B cell (primary cell): ENCODE measurements at regions not wholly inside any gene's neighbourhood (a gene's known extent, or its start where the extent isn't known, plus 50 kb on each side); places are given as distances from the start of the nearest gene placed in this dataset.

ENCODE experiments used
- ATAC-seq: fragments of 200-7000 bp; cut with Tn5 transposase; one replicate; pipeline ENCODE4 v1.10.0; 2021; ENCODE audit warnings: low read depth, mild to moderate bottlenecking, moderate number of reproducible peaks, moderate library complexity
- CTCF ChIA-PET: fragments of 350-600 bp; sonication (Branson Sonifier 250); formaldehyde crosslinking; loops from one replicate; lab custom pipeline; 2021; ENCODE audit warnings: antibody characterized with exemption, inconsistent platforms; lab: Charles Lee
- POLR2A ChIA-PET: fragments of 350-600 bp; sonication (Branson Sonifier 250); formaldehyde crosslinking; loops from one replicate; lab custom pipeline; 2021; ENCODE audit warnings: antibody characterized with exemption; lab: Charles Lee
- DNase-seq: peaks from one replicate; pipeline ENCODE4 v3.0.0; 2013
- H2AFZ ChIP-seq: 2 replicates; pipeline ENCODE4 v1.6.1; 2012; ENCODE audit warnings: mild to moderate bottlenecking, low read depth, low read length; ENCODE audit not compliant: insufficient read depth, poor library complexity, severe bottlenecking
- H3K27ac ChIP-seq, 2 donors: 1 replicate in 1 of 2; 2 replicates in 1 of 2; pipeline ENCODE4 v1.5.1; 2012 to 2013; ENCODE audit warnings: low read length in 2 of 2, mild to moderate bottlenecking in 2 of 2, moderate library complexity in 1 of 2
- H3K27me3 ChIP-seq, 4 experiments: fragments of 200-600 bp in 1 of 4; sonication (generic) in 1 of 4; replicated peaks in 1 of 4; 1 replicate in 2 of 4; 2 replicates in 2 of 4; pipeline versions ENCODE4 v1.6.1 to v1.7.0; 2013 to 2016; ENCODE audit warnings: low read length in 3 of 4, mild to moderate bottlenecking in 2 of 4, mixed read lengths in 1 of 4, moderate library complexity in 1 of 4; ENCODE audit not compliant: insufficient read depth in 4 of 4, control insufficient read depth in 3 of 4; ENCODE audit errors: control extremely low read depth in 1 of 4
- H3K36me3 ChIP-seq, 2 experiments: replicated peaks in 1 of 2; 1 replicate in 1 of 2; 2 replicates in 1 of 2; pipeline versions ENCODE4 v1.6.1 to v1.7.1; 2013; ENCODE audit warnings: low read length in 1 of 2; ENCODE audit not compliant: insufficient read depth in 2 of 2, control insufficient read depth in 1 of 2; ENCODE audit errors: control extremely low read depth in 1 of 2, extremely low read depth in 1 of 2
- H3K4me1 ChIP-seq, 2 donors: fragments of 200-600 bp in 1 of 2; sonication (generic) in 1 of 2; 1 replicate in 1 of 2; 2 replicates in 1 of 2; pipeline versions ENCODE4 v1.5.1 to v1.6.1; 2013 to 2017; ENCODE audit warnings: low read length in 2 of 2; ENCODE audit not compliant: control insufficient read depth in 2 of 2, insufficient read depth in 2 of 2
- H3K4me2 ChIP-seq: replicated peaks from 2 replicates; pipeline ENCODE3; 2012; ENCODE audit warnings: mild to moderate bottlenecking, low read depth, low read length; ENCODE audit not compliant: poor library complexity, severe bottlenecking
- H3K4me3 ChIP-seq, 5 experiments: fragments of 200-600 bp in 1 of 5; sonication (generic) in 1 of 5; 1 replicate in 3 of 5; 2 replicates in 2 of 5; pipeline versions ENCODE4 v1.5.1 to v1.7.0; 2011 to 2016; ENCODE audit warnings: low read length in 4 of 5, mild to moderate bottlenecking in 4 of 5, low read depth in 2 of 5, control low read depth in 1 of 5, moderate library complexity in 1 of 5; ENCODE audit not compliant: insufficient read depth in 1 of 5; ENCODE audit errors: control extremely low read depth in 1 of 5, extremely low read depth in 1 of 5
- H3K79me2 ChIP-seq: fragments of 200-600 bp; sonication (generic); one replicate; pipeline ENCODE4 v1.6.0; 2016; ENCODE audit warnings: low read length; ENCODE audit not compliant: control insufficient read depth, insufficient read depth
- H3K9ac ChIP-seq: fragments of 200-600 bp; sonication (generic); 2 replicates; pipeline ENCODE4 v1.6.1; 2017; ENCODE audit warnings: mild to moderate bottlenecking, low read length, moderate library complexity
- H3K9me3 ChIP-seq, 3 donors: one replicate each; pipeline versions ENCODE4 v1.6.1 to v1.7.1; 2013; ENCODE audit warnings: low read length in 2 of 3; ENCODE audit not compliant: control insufficient read depth in 2 of 3, insufficient read depth in 1 of 3; ENCODE audit errors: control extremely low read depth in 1 of 3
- H4K20me1 ChIP-seq: 2 replicates; pipeline ENCODE4 v1.6.0; 2012; ENCODE audit warnings: mild to moderate bottlenecking, low read length; ENCODE audit not compliant: insufficient read depth, control insufficient read depth, poor library complexity, severe bottlenecking
- H3K27ac Mint-ChIP-seq: one replicate; pipeline ENCODE4 v1.8.0; 2021; ENCODE audit warnings: mixed read lengths
- H3K27me3 Mint-ChIP-seq: one replicate; pipeline ENCODE4 v1.8.0; 2021; ENCODE audit warnings: mixed read lengths
- H3K4me1 Mint-ChIP-seq: one replicate; pipeline ENCODE4 v1.8.0; 2021; ENCODE audit warnings: mixed read lengths
- H3K4me3 Mint-ChIP-seq: one replicate; pipeline ENCODE4 v1.8.0; 2021; ENCODE audit warnings: mixed read lengths
- H3K9me3 Mint-ChIP-seq: one replicate; pipeline ENCODE4 v1.8.0; 2022; ENCODE audit warnings: mixed read lengths; ENCODE audit not compliant: insufficient read depth
- EZH2 ChIP-seq: IDR thresholded peaks from 2 replicates; pipeline ENCODE4 v1.6.1; 2012; ENCODE audit warnings: borderline replicate concordance, low read depth, mild to moderate bottlenecking, moderate library complexity, low read length; ENCODE audit not compliant: insufficient read depth, poor library complexity, severe bottlenecking
- WGBS: methylation state at CpG from one replicate; pipeline ENCODE4 v1.1.5; 2013; ENCODE audit warnings: missing lambda C conversion rate; ENCODE audit not compliant: insufficient coverage; 5-methylcytosine and 5-hydroxymethylcytosine counted together
- intact Hi-C: fragments of 100-400 bp; cut with micrococcal nuclease; formaldehyde crosslinking; loops from one replicate; pipeline ENCODE4 v1.10.0; 2022
- TF ChIP-seq, protein P1 (sequence below): fragments of 200-600 bp; IDR thresholded peaks from one replicate; pipeline ENCODE4 v1.8.0; 2022; ENCODE audit warnings: antibody characterized with exemption, mild to moderate bottlenecking

GRCh38 chr5:62111428-62111827 lies 194.6 kb upstream of the KIF2A start:
- H3K79me2 ChIP-seq: no peaks in the 10 kb centered on the region
- no peaks in the 10 kb centered on the region for H3K9me3 ChIP-seq
- TF ChIP-seq EZH2: no peak
- TF ChIP-seq, protein P1, sequence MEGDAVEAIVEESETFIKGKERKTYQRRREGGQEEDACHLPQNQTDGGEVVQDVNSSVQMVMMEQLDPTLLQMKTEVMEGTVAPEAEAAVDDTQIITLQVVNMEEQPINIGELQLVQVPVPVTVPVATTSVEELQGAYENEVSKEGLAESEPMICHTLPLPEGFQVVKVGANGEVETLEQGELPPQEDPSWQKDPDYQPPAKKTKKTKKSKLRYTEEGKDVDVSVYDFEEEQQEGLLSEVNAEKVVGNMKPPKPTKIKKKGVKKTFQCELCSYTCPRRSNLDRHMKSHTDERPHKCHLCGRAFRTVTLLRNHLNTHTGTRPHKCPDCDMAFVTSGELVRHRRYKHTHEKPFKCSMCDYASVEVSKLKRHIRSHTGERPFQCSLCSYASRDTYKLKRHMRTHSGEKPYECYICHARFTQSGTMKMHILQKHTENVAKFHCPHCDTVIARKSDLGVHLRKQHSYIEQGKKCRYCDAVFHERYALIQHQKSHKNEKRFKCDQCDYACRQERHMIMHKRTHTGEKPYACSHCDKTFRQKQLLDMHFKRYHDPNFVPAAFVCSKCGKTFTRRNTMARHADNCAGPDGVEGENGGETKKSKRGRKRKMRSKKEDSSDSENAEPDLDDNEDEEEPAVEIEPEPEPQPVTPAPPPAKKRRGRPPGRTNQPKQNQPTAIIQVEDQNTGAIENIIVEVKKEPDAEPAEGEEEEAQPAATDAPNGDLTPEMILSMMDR: no peak
- H2AFZ ChIP-seq: no peak overlapping the region
- H3K36me3 ChIP-seq: no peaks in the 10 kb centered on the region
- Mint-ChIP-seq H3K27me3 (no peaks in the 10 kb centered on the region), H3K4me1 (no peaks in the 10 kb centered on the region), H3K9me3 (no peaks in the 10 kb centered on the region), H3K4me3 (no peak overlapping the region), H3K27ac (no peak overlapping the region)
- H3K4me1 ChIP-seq: no peaks in the 10 kb centered on the region
- CTCF ChIA-PET: no interaction called here
- no peak for ATAC-seq
- H4K20me1 ChIP-seq: no peaks in the 10 kb centered on the region
- no peak overlapping the region for H3K27ac ChIP-seq
- no peak overlapping the region for H3K9ac ChIP-seq
- no peak for DNase-seq
- H3K27me3 ChIP-seq: no peaks in the 10 kb centered on the region
- no peak overlapping the region for H3K4me2 ChIP-seq
- intact Hi-C loops: no loop called here
- POLR2A ChIA-PET: no interaction called here
- no peak overlapping the region for H3K4me3 ChIP-seq

DNA sequence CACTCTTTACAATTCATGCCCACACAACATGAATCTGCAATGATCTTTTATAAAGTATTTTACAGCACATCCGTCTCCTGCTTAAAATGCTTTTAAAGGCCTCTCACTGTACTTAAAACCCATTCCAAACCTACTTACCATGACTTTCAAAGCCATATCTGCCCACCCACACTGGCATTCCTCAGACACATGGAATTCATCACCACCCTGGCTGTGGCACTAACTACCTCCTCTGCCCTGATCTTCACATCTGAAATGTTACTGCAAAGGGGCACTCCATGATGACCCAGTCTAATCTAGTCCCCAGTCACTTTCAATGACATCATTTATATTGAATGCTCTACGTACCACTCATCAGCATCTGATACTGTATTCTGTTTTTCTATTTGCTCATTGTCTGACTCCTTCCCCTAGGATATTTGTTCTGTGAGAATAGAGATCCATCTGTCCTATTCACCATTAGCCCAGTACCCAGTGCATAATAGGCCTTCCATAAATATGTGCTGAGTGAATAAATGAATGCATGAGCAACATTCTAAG lies 193.2 kb upstream of the KIF2A start:
- no peak for ATAC-seq
- no peak overlapping the region for H3K27ac Mint-ChIP-seq
- 56% methylated on average over 1 of the region's 2 CpGs for WGBS

More for the DNA sequence above, 193.2 kb upstream of the KIF2A start:
- POLR2A ChIA-PET: no interaction called here
- H3K9me3 Mint-ChIP-seq: no peaks in the 10 kb centered on the region
- TF ChIP-seq EZH2: no peak
- TF ChIP-seq, protein P1: no peak
- intact Hi-C loops: no loop called here
- no peak overlapping the region for H3K4me3 Mint-ChIP-seq
- Histone ChIP-seq H3K9ac (no peak overlapping the region), H2AFZ (no peak overlapping the region), H3K4me1 (no peaks in the 10 kb centered on the region), H3K27ac (no peak overlapping the region), H3K4me2 (no peak overlapping the region), H4K20me1 (no peaks in the 10 kb centered on the region), H3K4me3 (no peak overlapping the region), H3K79me2 (no peaks in the 10 kb centered on the region), H3K36me3 (no peaks in the 10 kb centered on the region), H3K27me3 (peaks cover 0 to 2% (median 0%) of the 10 kb centered on the region in 4 experiments), H3K9me3 (no peaks in the 10 kb centered on the region)
- no peaks in the 10 kb centered on the region for H3K4me1 Mint-ChIP-seq
- CTCF ChIA-PET: no interaction called here
- no peaks in the 10 kb centered on the region for H3K27me3 Mint-ChIP-seq
- DNase-seq: no peak
